GM23338 (cell line): ENCODE measurements at regions not wholly inside any gene's neighbourhood (a gene's known extent, or its start where the extent isn't known, plus 50 kb on each side); places are given as distances from the start of the nearest gene placed in this dataset.
A peak's percentile ranks its signal among the peaks of the same experiment; 100 is the strongest.

Experiments used
- ATAC-seq: fragments of 200-7000 bp; cut with Tn5 transposase; 3 replicates; pipeline ENCODE4 v1.9.1; 2020
- DNase-seq: peaks from one replicate; pipeline ENCODE4 v3.0.0-alpha.2; 2015; ENCODE audit warnings: low spot score
- H2AFZ ChIP-seq: fragments of 200-600 bp; sonication (generic); 2 replicates; pipeline ENCODE4 v1.8.0; 2016; ENCODE audit warnings: antibody characterized with exemption, mild to moderate bottlenecking, moderate library complexity
- H3F3A ChIP-seq: fragments of 200-600 bp; sonication (generic); replicated peaks from 2 replicates; pipeline ENCODE4 v1.8.0; 2017; ENCODE audit warnings: antibody characterized with exemption, mixed run types, low read depth
- H3K27ac ChIP-seq: fragments of 200-600 bp; sonication (generic); 2 replicates; pipeline ENCODE4 v1.6.1; 2016; ENCODE audit warnings: low read depth
- H3K27me3 ChIP-seq: fragments of 200-600 bp; sonication (generic); 2 replicates; pipeline ENCODE4 v1.8.0; 2016; ENCODE audit warnings: mild to moderate bottlenecking, mixed run types, moderate library complexity; ENCODE audit not compliant: insufficient read depth
- H3K36me3 ChIP-seq: fragments of 200-600 bp; sonication (generic); 2 replicates; pipeline ENCODE4 v1.8.0; 2016; ENCODE audit warnings: mild to moderate bottlenecking; ENCODE audit not compliant: insufficient read depth
- H3K4me1 ChIP-seq: fragments of 200-600 bp; sonication (generic); 2 replicates; pipeline ENCODE4 v1.8.0; 2016; ENCODE audit warnings: mild to moderate bottlenecking, moderate library complexity; ENCODE audit not compliant: insufficient read depth
- H3K4me2 ChIP-seq: fragments of 200-600 bp; sonication (generic); 2 replicates; pipeline ENCODE4 v1.7.1; 2017; ENCODE audit warnings: mixed run types
- H3K4me3 ChIP-seq: fragments of 200-600 bp; sonication (generic); 2 replicates; pipeline ENCODE4 v1.6.1; 2016; ENCODE audit warnings: mixed run types
- H3K79me2 ChIP-seq: fragments of 200-600 bp; sonication (generic); replicated peaks from 2 replicates; pipeline ENCODE4 v1.8.0; 2017; ENCODE audit warnings: mild to moderate bottlenecking; ENCODE audit not compliant: insufficient read depth
- H3K9me2 ChIP-seq: fragments of 200-600 bp; sonication (generic); 2 replicates; pipeline ENCODE4 v1.8.0; 2017; ENCODE audit not compliant: insufficient read depth
- H4K20me1 ChIP-seq: fragments of 200-600 bp; sonication (generic); replicated peaks from 2 replicates; pipeline ENCODE4 v1.8.0; 2017; ENCODE audit warnings: mild to moderate bottlenecking; ENCODE audit not compliant: insufficient read depth
- H3K27ac Mint-ChIP-seq: 2 replicates; pipeline ENCODE4 v1.8.0; 2020; ENCODE audit warnings: inconsistent platforms, mild to moderate bottlenecking, moderate library complexity, mixed read lengths
- H3K27me3 Mint-ChIP-seq: 3 replicates; pipeline ENCODE4 v1.8.0; 2022; ENCODE audit warnings: low read depth, mild to moderate bottlenecking, moderate library complexity, mixed read lengths, inconsistent platforms; ENCODE audit not compliant: insufficient read depth, poor library complexity
- H3K36me3 Mint-ChIP-seq: 3 replicates; pipeline ENCODE4 v1.8.0; 2021; ENCODE audit warnings: low read depth, mild to moderate bottlenecking, inconsistent platforms, moderate library complexity, mixed read lengths
- H3K4me1 Mint-ChIP-seq: 3 replicates; pipeline ENCODE4 v1.8.0; 2020; ENCODE audit warnings: mild to moderate bottlenecking, inconsistent platforms, mixed read lengths
- H3K4me3 Mint-ChIP-seq: 3 replicates; pipeline ENCODE4 v1.8.0; 2021; ENCODE audit warnings: moderate library complexity, mild to moderate bottlenecking, inconsistent platforms, mixed read lengths
- H3K9me3 Mint-ChIP-seq: 3 replicates; pipeline ENCODE4 v1.8.0; 2020; ENCODE audit warnings: moderate library complexity, mild to moderate bottlenecking, inconsistent platforms, mixed read lengths
- CREB1 ChIP-seq: fragments of 250-450 bp; sonication (Bioruptor Pico); IDR thresholded peaks from 2 replicates; pipeline ENCODE4 v1.5.0; 2020; ENCODE audit warnings: low read depth, mild to moderate bottlenecking, moderate library complexity
- ETS1 ChIP-seq: IDR thresholded peaks from 2 replicates; pipeline ENCODE4 v1.6.1; 2016; ENCODE audit warnings: antibody characterized with exemption
- EZH2 ChIP-seq: fragments of 200-600 bp; sonication (generic); IDR thresholded peaks from one replicate; pipeline ENCODE4 v1.8.0; 2017; ENCODE audit warnings: antibody characterized with exemption, mild to moderate bottlenecking, low read depth; ENCODE audit not compliant: unreplicated experiment
- JUNB ChIP-seq: IDR thresholded peaks from one replicate; pipeline ENCODE4 v1.6.1; 2016; ENCODE audit warnings: antibody characterized with exemption; ENCODE audit not compliant: unreplicated experiment
- POLR2AphosphoS5 ChIP-seq: IDR thresholded peaks from 2 replicates; pipeline ENCODE4 v1.6.1; 2016; ENCODE audit warnings: antibody characterized with exemption, low read depth
- ZNF114 ChIP-seq: fragments of 250-450 bp; sonication (Bioruptor Pico); IDR thresholded peaks from 2 replicates; pipeline ENCODE4 v1.5.0; 2020; ENCODE audit warnings: mild to moderate bottlenecking, moderate library complexity
- ZNF462 ChIP-seq: fragments of 250-450 bp; sonication (Bioruptor Pico); IDR thresholded peaks from 2 replicates; pipeline ENCODE4 v1.5.0; 2020; ENCODE audit warnings: mild to moderate bottlenecking, moderate library complexity

- Histone ChIP-seq H3K9me2 (peaks cover 3% of the 10 kb centered on the region; the same call in 1 of the 2 replicates), H2AFZ (peak overlapping the region; percentile 85), H3K4me3 (no peak overlapping the region), H3K4me1 (no peaks in the 10 kb centered on the region), H3K79me2 (no peaks in the 10 kb centered on the region), H3K27ac (no peak overlapping the region), H3K36me3 (no peaks in the 10 kb centered on the region), H3K27me3 (no peaks in the 10 kb centered on the region), H3K4me2 (no peak overlapping the region), H4K20me1 (no peaks in the 10 kb centered on the region), H3F3A (no peaks in the 10 kb centered on the region)
- H3K4me3 Mint-ChIP-seq = no peak overlapping the region
- no peaks in the 10 kb centered on the region for H3K9me3 Mint-ChIP-seq
- ATAC-seq = no peak
- H3K27ac Mint-ChIP-seq = no peak overlapping the region
- no peak for DNase-seq
- no peaks in the 10 kb centered on the region for H3K36me3 Mint-ChIP-seq
- H3K4me1 Mint-ChIP-seq = peaks cover 6% of the 10 kb centered on the region; the same call in 2 of the 3 replicates
- no peaks in the 10 kb centered on the region for H3K27me3 Mint-ChIP-seq
- TF ChIP-seq ZNF114 (CRISPR knock-in tag) (no peak), EZH2 (no peak), POLR2AphosphoS5 (no peak), CREB1 (CRISPR knock-in tag) (no peak), JUNB (no peak), ZNF462 (CRISPR knock-in tag) (no peak), ETS1 (no peak)
Observed at GRCh38 chr15:59830873-59831272, 141.8 kb upstream of the BNIP2 start.
